Subcutaneous abdominal adipose tissue (tissue), 5 donors: ENCODE measurements at regions not wholly inside any gene's neighbourhood (a gene's known extent, or its start where the extent isn't known, plus 50 kb on each side); places are given as distances from the start of the nearest gene placed in this dataset.

Experiments
- H3K27ac ChIP-seq: one replicate; pipeline ENCODE4 v1.7.0; 2013; ENCODE audit warnings: low read depth, mild to moderate bottlenecking, inconsistent platforms, low read length, moderate library complexity
- H3K27me3 ChIP-seq, 5 donors: one replicate each; pipeline ENCODE4 v1.7.0; 2013; ENCODE audit warnings: low read length in 5 of 5, inconsistent platforms in 1 of 5; ENCODE audit not compliant: control insufficient read depth in 5 of 5, insufficient read depth in 4 of 5
- H3K36me3 ChIP-seq, 5 donors: one replicate each; pipeline ENCODE4 v1.7.0; 2013; ENCODE audit warnings: low read length in 5 of 5; ENCODE audit not compliant: control insufficient read depth in 5 of 5, insufficient read depth in 5 of 5
- H3K4me1 ChIP-seq, 5 donors: one replicate each; pipeline ENCODE4 v1.7.0; 2013; ENCODE audit warnings: low read length in 5 of 5, mild to moderate bottlenecking in 3 of 5, moderate library complexity in 1 of 5; ENCODE audit not compliant: control insufficient read depth in 5 of 5, insufficient read depth in 5 of 5
- H3K4me3 ChIP-seq, 5 donors: one replicate each; pipeline ENCODE4 v1.7.0; 2013; ENCODE audit warnings: low read length in 5 of 5, low read depth in 1 of 5
- H3K9ac ChIP-seq, 5 donors: one replicate each; pipeline ENCODE4 v1.7.0; 2013; ENCODE audit warnings: low read length in 5 of 5, mild to moderate bottlenecking in 4 of 5, moderate library complexity in 3 of 5
- H3K9me3 ChIP-seq, 5 donors: one replicate each; pipeline ENCODE4 v1.7.0; 2013; ENCODE audit warnings: low read length in 5 of 5; ENCODE audit not compliant: control insufficient read depth in 5 of 5
- donor health status: healthy.
- donor health status: healthy.
- donor health status: healthy.
- donor health status: healthy.
- donor health status: healthy.

DNA sequence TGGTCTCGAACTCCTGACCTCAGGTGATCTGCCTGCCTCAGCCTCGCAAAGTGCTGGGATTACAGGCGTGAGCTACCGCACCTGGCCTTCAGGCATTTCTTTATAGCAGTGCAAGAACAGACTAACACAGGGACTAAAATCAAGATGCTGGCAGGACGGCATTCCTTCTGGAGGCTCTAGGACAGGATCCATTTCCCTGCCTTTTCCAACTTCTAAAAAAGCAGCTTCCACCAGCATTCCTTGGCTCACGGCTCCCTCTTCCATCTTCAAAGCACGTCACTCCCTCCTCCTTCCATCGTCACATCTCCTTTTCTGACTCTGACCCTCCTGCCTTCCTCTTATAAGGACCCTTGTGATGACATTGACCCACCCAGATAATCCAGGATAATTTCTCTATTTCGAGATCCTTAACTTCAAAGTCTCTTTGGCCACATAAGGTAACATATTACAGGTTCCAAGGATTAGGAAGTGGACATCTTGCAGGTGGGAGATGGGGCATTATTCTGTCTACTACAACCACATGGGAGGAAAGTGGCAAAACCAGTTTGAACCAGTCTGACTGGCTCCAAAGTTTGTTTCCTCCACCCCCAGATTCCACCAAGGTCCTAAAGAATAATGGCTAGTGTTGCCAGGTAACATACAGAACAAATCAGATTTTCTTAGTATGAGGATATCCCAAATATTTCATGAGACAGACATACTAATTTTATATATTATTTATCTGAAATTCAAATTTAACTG lies 172.5 kb downstream of the MN1 start:
- Histone ChIP-seq H3K27me3 (peaks cover 0 to 4% (median 0%) of the 10 kb centered on the region in 5 donors), H3K9ac (no peak overlapping the region), H3K9me3 (no peaks in the 10 kb centered on the region), H3K4me1 (no peaks in the 10 kb centered on the region), H3K4me3 (no peak overlapping the region), H3K27ac (no peak overlapping the region), H3K36me3 (no peaks in the 10 kb centered on the region)

DNA sequence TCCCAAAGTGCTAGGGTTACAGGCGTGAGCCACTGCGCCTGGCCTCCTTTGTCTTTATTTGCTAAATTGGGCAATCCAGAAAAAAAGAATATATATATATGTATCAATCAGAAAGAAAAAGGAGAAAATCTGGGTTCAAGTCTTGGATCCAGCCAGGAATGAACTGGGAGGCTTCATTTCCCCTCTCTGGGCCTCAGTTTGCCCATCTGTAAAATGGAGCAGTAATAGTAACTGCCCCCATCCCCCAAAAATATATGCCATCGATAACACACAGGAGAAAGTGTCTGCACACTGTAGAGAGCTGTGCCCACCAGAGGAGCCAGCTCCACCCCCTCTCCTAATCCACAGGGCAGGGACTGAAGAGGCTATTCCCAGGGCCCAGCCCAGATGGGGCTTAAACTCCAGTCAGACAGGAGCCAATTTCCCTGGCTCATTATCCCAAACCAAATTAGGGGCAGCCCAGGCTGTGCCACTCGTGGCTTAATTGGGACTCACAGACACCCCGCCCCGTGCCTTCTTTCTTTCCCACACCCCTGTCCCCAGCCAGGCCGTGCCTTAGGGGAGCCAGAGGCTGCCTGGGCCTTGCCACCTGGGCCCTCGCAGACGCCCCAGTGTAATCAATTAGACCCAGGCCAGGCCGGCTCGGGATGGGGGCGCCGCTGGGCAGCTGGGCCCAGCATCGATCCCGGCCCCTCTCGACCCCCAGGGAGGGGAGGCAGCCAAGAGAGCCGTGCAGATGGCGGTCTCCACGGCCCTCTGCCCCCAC lies 171.5 kb downstream of the MN1 start:
- Histone ChIP-seq H3K36me3 (no peaks in the 10 kb centered on the region), H3K9me3 (no peaks in the 10 kb centered on the region), H3K27ac (no peak overlapping the region), H3K9ac (no peak overlapping the region), H3K4me3 (no peak overlapping the region), H3K4me1 (no peaks in the 10 kb centered on the region), H3K27me3 (peaks cover 0 to 6% (median 0%) of the 10 kb centered on the region in 5 donors)

DNA sequence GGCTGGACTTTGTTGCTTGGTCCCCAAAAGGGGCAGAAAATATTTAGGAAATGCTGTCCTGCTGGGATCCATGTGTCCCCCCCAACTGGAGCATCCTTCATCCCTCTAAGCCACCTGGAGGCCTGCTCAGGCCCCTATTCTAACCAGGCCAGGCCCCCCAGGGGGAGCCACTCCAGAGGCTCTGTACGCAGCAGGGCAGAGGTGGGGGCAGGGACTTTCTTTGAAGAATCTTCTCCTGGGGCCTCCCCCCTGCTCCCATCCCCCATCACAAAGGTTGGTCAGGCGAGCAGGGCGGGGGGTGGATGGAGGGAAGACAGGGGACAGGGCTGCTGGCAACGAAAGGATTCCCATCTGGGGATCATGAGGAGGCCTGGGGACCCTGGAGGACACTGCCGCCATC lies 170.8 kb downstream of the MN1 start:
- Histone ChIP-seq H3K36me3 (no peaks in the 10 kb centered on the region), H3K27me3 (peaks cover 0 to 6% (median 0%) of the 10 kb centered on the region in 5 donors), H3K9me3 (no peaks in the 10 kb centered on the region), H3K27ac (no peak overlapping the region), H3K4me1 (no peaks in the 10 kb centered on the region), H3K9ac (no peak overlapping the region), H3K4me3 (no peak overlapping the region)

DNA sequence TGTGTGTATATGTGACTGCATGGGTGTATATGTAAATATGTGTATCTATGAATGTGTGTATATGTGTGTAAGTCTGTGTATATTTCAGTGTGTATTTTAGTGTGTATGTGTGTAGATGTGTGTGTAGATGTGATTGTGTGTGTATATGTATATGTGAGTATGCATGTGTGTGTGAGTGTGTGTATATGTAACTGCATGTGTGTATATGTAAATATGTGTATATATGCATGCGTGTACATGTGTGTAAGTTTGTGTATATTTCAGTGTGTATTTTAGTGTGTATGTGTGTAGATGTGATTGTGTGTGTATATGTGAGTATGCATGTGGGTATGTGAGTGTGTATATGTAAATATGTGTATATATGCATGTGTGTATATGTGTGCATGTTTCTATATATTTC lies 169.9 kb downstream of the MN1 start:
- no peaks in the 10 kb centered on the region for H3K36me3 ChIP-seq
- peaks cover 0 to 6% (median 0%) of the 10 kb centered on the region in 5 donors for H3K27me3 ChIP-seq
- no peak overlapping the region for H3K9ac ChIP-seq
- no peaks in the 10 kb centered on the region for H3K9me3 ChIP-seq
- no peaks in the 10 kb centered on the region for H3K4me1 ChIP-seq
- H3K4me3 ChIP-seq, result no peak overlapping the region
- H3K27ac ChIP-seq, result no peak overlapping the region

DNA sequence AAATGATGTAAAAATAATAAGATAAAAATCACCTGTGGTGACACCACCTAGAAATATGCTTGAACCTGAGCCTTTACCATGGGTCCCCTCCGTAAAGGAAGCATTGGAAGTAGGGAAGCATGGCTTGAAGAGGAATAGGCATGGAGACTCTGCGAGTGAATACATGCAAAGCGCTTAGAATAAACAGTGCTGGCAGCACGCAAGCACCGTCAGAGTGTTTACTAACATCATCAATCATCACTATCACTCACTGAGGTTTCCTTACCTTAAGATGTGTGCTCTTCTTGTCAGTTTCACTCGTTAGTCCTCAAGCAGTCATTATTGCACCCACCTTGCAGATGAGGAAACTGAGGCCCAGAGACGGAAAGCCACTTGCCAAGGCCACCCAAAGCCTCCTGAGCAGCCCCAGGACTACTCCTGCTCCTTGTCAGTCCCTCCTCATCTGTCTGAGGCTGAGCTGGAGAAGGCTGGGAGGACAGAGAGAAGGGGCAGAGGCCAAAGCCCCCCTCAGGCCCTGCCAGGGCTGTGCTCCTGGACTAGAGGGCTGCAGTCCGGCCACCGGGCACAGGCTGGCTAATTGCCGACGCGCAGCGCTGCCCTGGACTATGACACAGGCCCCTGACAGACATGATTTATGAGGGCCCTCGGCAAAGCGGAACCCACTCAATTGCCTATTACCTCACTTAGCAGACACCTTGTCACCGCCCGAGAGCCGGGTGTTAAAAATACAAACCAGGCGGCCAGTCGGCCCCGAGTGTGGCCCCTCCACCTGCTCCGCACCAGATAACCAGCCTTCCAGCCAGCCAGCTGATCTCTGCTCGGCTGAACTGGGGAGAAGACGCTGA lies 168.9 kb downstream of the MN1 start:
- H3K9me3 ChIP-seq, result no peaks in the 10 kb centered on the region
- H3K9ac ChIP-seq, result no peak overlapping the region
- H3K27me3 ChIP-seq, result peaks cover 0 to 6% (median 0%) of the 10 kb centered on the region in 5 donors
- H3K4me1 ChIP-seq, result peaks cover 0 to 6% (median 3%) of the 10 kb centered on the region in 5 donors
- H3K27ac ChIP-seq, result no peak overlapping the region
- H3K36me3 ChIP-seq, result no peaks in the 10 kb centered on the region
- no peak overlapping the region for H3K4me3 ChIP-seq

DNA sequence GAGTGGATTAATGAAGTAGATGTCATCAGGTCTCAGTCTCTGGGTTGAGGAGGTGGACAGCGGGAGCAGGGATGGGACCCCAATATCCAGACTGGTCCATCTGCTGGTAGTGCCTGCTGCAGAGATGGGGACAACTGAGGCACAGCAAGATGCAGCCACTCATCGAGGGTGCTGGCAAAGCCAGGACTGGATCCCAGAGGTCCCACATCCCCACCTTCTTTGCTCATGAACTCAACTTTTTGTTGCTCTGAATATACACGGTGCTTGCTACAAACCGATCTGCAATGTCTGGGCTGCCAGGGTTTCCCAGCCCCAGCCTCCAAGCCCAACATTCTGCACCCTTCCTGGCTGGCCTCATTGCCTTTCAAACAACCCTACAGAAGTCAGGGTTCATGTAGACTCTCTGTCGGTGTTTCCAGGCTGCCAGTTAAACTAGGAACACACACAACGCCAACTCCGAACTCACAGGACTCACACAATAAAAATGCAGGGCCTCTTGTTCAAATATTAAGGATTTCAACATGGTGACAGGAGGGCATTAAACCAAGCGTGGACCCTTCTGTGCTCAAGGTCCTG lies 168.2 kb downstream of the MN1 start:
- Histone ChIP-seq H3K27me3 (peaks cover 0 to 6% (median 0%) of the 10 kb centered on the region in 5 donors), H3K36me3 (no peaks in the 10 kb centered on the region), H3K27ac (no peak overlapping the region), H3K9ac (no peak overlapping the region), H3K9me3 (no peaks in the 10 kb centered on the region), H3K4me1 (peaks cover 0 to 6% (median 3%) of the 10 kb centered on the region in 5 donors), H3K4me3 (no peak overlapping the region)

DNA sequence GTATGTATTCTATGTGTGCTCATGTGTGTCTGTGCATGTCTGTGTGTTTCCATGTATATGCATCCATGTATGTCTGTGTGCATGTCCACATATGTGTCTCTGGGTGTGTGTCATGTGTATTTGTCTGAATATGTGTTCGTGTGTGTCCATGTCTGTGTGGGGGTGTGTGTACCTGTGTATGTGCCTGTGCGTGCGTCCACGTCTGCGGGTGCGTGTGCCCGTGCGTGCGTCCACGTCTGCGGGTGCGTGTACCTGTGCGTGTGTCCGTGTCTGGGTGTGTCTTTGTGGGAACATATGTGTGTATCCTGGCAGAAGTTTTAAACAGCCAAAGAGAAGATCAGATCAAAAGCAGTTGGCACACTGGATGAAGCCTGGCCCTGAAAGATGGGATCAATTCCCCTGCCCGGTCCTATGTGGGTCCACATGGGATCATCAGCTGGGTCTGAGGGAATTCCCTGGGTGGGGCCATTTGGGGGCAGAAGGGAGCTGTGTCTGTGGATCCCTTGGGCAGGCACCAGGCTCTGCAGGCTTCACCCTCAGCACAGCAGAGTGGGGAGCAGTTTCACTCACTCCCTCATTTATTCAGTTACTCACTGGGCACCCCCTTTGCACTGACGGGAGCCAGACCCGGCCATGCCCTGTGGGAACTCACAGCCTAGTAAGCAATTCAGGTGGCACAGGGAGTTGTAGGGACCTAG lies 167.4 kb downstream of the MN1 start:
- H3K4me3 ChIP-seq, result no peak overlapping the region
- H3K4me1 ChIP-seq, result peaks cover 0 to 6% (median 3%) of the 10 kb centered on the region in 5 donors
- peaks cover 0 to 6% (median 0%) of the 10 kb centered on the region in 5 donors for H3K27me3 ChIP-seq
- no peak overlapping the region for H3K27ac ChIP-seq
- no peaks in the 10 kb centered on the region for H3K36me3 ChIP-seq
- no peaks in the 10 kb centered on the region for H3K9me3 ChIP-seq
- H3K9ac ChIP-seq, result no peak overlapping the region

DNA sequence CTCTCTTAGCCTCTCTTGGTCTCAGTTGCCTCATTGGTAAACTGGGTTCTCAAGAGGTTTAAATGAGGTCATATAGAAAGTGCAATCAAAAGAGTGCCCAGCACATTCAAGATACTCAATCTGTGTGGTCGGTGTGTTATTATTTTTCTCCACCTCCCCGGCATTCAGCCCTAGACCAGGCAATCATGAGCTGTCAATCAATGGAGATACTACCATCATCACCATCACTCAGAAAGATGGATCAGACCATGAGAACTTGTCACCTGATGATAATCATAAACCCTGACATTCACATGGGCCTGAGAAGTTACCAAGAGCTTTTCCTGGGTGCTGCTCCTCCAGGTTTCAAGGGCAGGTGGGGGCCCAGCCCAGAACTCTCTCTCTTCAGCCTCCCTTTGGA lies 166.1 kb downstream of the MN1 start:
- H3K27ac ChIP-seq, result no peak overlapping the region
- peaks cover 0 to 6% (median 0%) of the 10 kb centered on the region in 5 donors for H3K27me3 ChIP-seq
- no peaks in the 10 kb centered on the region for H3K36me3 ChIP-seq
- H3K4me3 ChIP-seq, result no peak overlapping the region
- peaks cover 0 to 6% (median 3%) of the 10 kb centered on the region in 5 donors for H3K4me1 ChIP-seq
- no peak overlapping the region for H3K9ac ChIP-seq
- H3K9me3 ChIP-seq, result no peaks in the 10 kb centered on the region

DNA sequence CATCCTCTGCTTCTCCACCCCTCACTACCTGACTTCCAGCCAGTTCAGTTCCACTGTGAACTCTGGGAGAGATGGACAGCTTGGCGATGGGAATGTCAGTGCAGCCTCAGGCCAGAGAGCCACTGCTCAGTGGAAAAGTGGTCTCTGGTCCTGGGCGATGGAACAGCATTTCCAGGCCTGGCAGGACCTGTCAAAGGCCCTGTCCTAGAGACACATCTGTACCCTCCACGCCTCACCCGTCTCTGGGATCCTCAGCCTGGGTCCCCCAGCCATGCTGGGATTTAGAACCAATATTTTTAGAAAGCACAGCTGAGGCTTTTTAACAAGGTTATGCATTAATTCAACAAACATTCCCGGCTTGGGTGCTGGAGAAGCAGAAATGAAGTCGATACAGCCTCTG lies 165.7 kb downstream of the MN1 start:
- peaks cover 0 to 8% (median 3%) of the 10 kb centered on the region in 5 donors for H3K4me1 ChIP-seq
- H3K27me3 ChIP-seq, result peaks cover 0 to 6% (median 0%) of the 10 kb centered on the region in 5 donors
- no peak overlapping the region for H3K9ac ChIP-seq
- H3K9me3 ChIP-seq, result no peaks in the 10 kb centered on the region
- no peak overlapping the region for H3K4me3 ChIP-seq
- H3K36me3 ChIP-seq, result no peaks in the 10 kb centered on the region
- H3K27ac ChIP-seq, result no peak overlapping the region
